HG02852 (cell line): ENCODE measurements at regions not wholly inside any gene's neighbourhood (a gene's known extent, or its start where the extent isn't known, plus 50 kb on each side); places are given as distances from the start of the nearest gene placed in this dataset.
"Not testable (repeated sequence)": the region's sequence is repeated elsewhere in the genome, so short reads cannot be mapped to it uniquely, and the experiment has no call there.

Source experiments
- ATAC-seq: cut with Tn5 transposase; IDR thresholded peaks from one replicate; pipeline ENCODE4 v1.9.1; 2021; ENCODE audit warnings: mild to moderate bottlenecking, moderate library complexity; ENCODE audit not compliant: unreplicated experiment

GRCh38 chr4:18103876-18104605 lies 82.5 kb upstream of the LCORL start:
- no peak for ATAC-seq

GRCh38 chr4:18100657-18101056 lies 79.1 kb upstream of the LCORL start:
- ATAC-seq: no peak

- ATAC-seq: not testable (repeated sequence)
Observed at GRCh38 chr4:18090447-18090846, 68.9 kb upstream of the LCORL start.

DNA sequence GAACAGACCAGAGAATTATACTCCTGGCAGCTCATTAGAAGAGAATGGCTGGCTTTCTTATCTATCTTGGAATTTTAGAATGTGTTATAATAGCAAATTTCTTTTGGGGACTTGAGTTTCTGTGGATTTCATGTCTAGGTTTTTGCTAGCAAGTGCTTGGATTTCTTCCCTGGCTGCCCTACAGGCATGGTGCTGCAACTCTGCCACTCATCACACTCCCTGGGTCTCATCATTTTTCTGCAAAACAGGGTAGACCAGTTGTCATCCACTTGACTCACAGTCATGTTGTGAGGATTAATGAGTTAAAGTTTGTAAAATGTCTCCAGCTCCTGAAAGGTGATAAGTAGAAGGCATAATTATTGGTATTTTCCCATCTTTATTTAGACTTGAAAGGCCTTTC lies 60.7 kb upstream of the LCORL start:
- no peak for ATAC-seq

GRCh38 chr4:18081708-18082107 lies 60.2 kb upstream of the LCORL start:
- ATAC-seq: no peak

- ATAC-seq: no peak
Observed at GRCh38 chr4:18077808-18078207, 56.3 kb upstream of the LCORL start.

DNA sequence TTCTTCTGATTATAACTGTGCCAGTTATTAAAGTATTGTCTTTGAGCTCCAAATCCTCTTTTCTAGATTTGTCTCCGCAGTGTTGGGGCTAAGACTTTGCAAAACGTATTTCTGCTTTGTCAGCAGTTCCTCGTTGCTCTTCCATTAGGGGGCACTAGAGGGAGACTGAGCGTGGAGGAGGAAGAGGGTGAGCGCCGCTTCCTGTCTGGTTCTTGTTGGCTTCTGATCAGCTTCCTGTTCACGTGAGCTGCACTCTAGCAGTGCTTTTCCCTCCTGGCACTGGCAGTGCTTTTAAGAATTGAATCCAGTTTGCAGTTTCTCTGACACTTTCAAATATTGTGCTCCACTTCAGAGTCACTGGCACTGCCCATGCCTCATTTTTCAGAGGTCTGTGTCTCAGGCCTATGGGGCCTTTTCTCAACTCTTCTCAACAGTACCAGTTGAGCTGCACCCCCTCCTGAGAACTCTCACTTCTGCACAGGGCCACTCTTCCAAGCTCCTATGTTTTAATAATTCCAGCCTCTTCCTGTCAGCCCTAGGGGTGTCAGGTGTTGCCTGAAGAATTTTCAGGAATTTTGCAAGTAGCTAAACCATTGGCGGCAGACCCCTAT lies 54.4 kb upstream of the LCORL start:
- ATAC-seq: no peak

DNA sequence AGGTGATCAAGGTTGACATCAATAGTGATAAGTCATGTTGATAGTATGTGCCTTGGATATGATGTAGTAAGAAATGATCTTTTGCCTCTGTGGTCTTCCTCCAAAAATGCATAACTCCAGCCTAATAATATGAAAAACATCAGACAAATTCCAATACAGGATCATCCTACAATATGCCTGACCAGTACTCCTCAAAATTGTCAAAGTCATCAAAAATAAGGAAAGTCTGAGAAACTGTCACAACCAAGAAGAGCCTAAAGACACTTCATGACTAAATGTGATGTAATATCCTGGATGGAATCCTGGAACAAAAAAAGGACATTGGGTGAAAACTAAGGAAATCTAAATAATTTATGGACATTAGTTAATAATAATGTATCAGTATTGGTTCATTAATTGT lies 50.3 kb upstream of the LCORL start:
- ATAC-seq: no peak
